Activated CD4-positive, CD25-positive, alpha-beta regulatory T cell (primary cell): ENCODE measurements at regions not wholly inside any gene's neighbourhood (a gene's known extent, or its start where the extent isn't known, plus 50 kb on each side); places are given as distances from the start of the nearest gene placed in this dataset.
"Not testable (repeated sequence)": the region's sequence is repeated elsewhere in the genome, so short reads cannot be mapped to it uniquely, and the experiment has no call there.

Experiments
- DNase-seq, 4 experiments: peaks; one replicate each; lab custom pipeline; 2025; lab: John Stamatoyannopoulos, UW

DNA sequence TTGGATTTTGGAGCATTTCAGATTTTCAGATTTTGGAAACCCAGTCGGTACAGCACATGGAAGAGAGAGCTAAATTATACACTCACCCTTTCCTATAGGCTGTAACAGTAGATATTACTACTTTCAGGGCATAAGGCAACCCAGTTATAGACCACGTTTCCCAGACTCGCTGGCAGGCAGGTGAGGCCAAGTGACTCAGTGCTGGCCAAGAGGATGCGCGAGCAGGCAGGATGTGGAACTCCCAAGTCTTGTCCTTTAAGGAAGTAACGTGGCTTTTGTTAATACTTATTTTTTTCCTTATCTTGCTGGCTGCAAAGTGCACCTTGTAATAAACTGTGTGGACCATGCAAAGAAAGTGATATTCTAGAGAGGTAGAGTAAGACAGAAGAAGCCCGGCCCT, 1160.1 kb downstream of the GATA3 start:
- no peak for DNase-seq

DNA sequence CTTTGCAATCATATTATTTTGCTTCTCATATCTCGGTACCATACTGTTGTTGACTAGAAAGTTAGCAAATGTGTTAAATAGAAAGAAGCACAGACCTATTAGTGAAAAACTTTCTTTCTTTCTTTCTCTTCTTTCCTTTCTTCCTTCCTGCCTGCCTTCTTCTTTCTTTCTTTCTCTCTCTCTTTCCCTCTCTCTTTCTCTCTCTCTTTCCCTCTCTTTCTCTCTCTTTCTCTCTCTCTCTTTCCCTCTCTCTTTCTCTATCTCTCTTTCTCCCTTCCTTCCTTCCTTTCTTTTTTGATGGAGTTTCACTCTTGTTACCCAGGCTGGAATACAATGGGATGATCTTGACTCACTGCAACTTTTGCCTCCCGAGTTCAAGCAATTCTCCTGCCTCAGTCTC, 1160.6 kb downstream of the GATA3 start:
- DNase-seq: no peak

DNA sequence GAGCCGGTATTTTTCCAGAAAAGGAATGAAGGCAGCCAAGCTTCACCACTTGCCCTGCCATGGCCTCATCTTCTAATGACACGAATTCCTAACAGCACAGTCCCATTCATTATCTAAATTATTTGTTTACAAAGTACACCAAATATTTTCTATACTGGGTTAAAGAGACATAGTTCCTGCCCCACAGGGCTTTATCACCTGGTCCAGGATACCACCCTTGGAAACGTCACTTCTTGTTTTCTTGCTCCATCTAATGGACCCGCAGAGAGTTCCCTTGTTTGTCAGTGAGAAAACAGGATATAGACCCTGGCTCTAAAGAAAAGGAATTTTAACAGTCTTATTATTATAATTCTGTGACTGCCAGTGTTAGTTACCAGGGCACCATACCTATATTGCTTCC, 1165.4 kb downstream of the GATA3 start:
- no peak for DNase-seq

DNA sequence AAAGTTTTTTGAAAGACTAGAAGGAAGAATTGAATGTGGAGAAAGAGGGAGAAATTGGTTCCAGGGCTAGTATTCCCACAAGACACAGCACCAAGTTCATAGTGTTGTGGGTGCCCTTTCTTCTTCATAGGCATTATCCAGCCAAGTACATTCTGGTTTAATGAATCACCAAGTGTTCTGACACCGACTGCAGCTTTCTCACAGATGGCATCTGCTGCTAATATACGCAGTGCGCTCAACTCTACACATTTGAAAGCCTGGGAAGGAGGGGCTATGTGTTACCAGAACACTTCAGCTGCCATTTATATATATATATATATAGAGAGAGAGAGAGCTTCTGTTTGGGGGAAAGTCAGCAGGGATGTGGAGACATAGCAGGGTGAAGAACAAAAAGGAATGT, 1168.4 kb downstream of the GATA3 start:
- DNase-seq: no peak

DNA sequence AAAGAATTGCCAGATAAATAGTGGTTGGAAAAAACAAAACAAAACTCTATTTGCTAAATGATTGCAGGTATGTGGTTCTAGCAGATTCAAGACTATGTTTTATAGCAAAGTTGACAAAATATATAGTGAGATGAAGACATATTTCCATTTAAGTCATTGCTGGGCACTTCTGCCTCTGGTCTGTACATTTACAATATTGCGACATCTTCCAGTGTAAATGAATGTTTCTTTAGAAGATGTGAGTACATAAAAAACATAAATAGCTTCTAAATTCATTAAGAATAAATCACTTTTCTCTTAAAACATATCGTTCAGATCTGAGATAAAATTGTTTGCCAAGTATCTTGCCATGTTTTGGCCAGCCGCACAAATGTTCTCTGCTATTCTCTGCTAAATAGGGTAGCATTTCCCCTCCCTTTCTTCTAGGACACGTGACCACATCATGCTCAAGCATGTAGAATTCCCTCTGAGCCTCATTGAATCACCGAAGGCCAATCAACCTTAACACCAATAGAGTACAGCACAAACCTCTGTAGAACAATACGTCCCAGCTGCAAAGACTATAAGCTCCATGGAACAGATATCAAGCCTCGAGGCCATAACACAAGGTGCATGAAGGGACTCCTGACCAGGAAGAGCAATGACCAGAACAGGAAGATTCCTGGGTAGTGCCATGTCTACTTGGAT, 1173.3 kb downstream of the GATA3 start:
- DNase-seq: no peak

DNA sequence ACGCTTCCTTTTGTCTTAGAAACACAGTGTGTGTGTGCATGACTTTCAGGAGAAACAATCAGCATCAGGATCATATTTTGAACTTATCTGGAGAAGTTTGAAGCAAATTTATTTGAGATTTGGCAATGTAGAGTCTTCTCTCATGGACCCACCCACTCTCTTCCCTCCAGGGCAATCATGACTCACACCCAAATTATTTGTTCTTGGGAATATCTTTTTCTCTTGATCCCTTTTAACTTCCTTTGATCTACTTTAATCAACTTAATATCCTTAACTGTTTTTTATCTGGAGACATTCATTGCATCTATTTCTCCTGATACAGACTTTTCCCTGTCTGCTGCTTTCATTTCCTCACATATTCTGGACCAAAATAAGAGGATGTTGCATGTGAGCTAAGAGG, 1174.3 kb downstream of the GATA3 start:
- no peak for DNase-seq

DNA sequence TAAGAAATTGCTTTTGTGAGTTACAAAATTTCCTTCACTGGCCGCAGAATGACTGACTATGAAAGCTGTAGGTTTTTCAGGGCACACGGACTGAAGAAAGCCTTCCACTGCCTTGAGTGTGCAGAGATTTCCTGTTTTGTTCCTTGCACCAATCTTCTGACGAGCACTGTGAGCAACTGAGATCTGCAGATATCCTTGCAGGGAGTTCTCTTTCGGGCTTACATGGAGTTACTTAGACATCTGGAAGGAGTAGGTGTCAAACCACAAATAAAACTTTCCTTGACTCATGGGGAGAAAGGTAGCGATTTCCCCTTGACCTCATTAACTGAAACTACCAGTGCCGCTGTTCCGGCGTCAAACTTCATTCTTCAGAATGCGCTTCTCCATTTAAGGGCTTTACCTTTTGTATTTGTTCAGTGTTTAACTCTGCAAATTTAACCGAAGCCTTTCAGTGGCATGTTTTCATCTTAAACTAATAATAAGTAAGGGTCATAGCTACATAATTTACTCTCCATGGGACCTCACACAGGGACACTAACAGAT, 1175.3 kb downstream of the GATA3 start:
- DNase-seq: no peak

DNA sequence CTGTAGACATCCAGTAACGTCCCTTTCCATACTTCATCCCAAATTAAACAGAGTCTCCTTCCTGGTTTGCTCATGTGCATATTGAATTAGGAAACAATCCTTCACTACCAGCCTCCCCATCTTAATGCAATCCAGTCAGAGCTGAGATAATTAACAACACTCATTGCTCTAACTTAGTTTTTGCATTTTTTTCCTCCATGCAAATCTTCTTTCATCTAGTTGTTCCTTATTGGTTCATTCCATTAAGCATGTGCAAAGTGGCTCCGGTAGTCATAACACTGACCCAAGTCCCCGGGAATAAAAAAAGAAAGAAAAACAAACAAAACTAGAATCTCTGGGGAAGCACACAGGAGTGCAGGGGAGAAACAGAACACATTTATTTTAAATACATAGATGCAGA, 1176.1 kb downstream of the GATA3 start:
- DNase-seq: no peak

DNA sequence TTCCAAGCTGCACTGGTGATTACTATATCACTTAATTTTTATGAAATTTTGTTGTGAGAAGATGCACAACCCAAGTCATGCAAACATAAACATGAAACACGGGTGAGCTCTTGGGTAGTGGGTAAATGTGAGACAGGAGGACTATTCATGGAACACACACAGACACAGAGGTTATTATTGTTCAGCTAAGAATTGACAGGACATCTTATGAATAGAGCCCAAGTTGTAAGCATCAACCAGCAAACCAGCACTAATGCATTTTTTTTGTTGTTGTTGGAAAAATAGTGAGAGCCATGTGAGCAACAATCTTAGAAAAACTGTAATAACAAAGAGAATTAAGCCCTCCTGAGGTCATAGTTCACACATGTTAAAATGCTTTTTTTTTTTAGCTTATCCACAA, 1179.7 kb downstream of the GATA3 start:
- DNase-seq: no peak

DNA sequence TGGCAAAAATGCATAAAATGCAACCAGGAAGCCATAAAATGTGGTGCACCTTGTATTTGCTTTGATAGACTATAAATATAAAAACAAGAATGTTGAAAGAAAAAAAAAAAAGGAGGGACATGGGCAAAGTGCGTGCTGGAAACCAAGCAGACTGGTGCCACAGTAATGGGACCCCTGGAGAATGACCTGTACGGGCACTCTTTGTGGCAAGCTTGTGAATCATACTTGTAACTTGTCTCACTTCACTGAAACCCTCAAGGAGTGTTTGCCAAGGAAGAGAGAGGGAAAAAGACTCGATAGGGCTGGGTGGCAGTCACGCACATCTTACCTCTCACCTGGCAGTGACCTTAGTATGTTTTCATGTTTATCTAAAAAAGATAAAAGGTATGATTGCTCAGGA, 1183.6 kb downstream of the GATA3 start:
- DNase-seq: no peak

DNA sequence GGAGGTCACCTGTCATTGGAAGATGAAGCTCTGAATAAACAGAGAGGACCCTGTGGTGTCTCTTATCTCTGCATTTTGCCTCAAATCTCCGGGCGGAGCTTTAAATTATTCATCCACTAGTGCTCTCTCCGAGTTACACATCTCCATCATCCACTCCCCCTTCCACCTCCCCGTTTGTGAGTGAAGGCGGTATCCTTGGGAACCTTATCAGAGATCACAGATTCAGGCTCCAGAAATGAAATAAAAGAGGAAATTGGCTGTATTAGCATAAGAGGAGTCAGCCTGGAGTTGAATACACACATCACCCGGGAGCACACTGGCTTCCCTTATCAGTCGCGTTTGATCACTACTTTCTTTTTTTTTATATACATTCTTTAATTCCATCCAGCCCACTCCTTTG, 1184.8 kb downstream of the GATA3 start:
- DNase-seq: no peak

DNA sequence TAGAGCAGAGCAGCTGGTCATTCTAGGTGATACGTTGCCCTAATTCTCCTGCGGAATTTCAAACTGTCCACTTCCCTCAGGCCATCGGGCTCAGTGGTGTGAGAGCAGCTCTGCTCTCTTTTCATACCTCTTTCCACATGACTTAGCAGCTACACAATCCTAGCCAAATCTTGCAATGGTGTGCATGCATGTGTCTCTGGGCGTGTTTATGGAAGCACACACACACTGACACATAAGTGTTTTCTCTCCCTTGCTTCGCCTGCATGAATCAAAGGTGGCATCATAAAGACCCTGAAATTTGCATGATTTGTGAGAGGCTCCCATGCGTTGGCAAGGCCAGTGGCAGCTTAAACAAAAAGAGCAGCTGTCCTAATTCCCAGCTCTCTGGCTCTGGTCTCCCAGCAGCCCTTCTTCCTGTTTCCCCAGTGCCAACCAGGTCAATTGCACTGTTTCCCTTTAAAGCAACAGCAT, 1189.5 kb downstream of the GATA3 start:
- DNase-seq: no peak

DNA sequence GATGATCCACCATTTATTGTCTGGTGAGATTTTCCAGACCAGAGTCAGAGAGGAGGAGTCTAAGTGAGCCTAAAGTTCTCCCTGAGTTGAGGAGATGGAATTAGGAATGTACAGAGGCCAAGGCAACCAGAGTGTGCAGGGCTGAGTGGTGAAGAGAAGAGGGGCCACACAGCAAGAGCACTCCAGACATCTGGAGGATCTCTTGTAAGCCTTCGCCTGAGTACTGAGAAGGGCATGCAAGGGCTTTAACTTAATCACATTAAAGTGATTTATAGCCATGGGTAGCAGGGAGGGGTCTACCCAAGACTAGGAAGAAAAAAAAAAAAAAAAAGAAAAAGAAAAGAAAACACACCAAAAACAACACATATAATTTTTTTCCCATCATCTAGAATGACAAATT, 1190.4 kb downstream of the GATA3 start:
- DNase-seq: no peak

DNA sequence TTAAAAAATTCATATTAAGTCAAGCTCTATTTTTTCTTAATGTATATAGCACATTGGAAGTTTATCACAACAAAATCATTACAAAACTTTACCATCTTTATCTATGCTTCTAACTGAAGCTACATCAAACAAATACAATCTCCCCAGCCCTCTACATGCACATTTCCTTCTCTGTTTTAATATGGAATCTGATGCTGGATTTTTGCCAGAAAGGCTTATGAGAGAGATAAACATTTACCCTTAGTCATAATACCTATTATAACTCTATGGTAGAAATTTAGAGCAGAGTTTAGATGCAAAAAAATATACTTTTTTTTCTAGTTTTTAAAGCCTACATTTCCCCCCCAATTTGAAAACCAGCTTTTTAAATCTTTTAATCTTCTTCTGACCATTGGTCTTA, 1198.6 kb downstream of the GATA3 start:
- DNase-seq: no peak

DNA sequence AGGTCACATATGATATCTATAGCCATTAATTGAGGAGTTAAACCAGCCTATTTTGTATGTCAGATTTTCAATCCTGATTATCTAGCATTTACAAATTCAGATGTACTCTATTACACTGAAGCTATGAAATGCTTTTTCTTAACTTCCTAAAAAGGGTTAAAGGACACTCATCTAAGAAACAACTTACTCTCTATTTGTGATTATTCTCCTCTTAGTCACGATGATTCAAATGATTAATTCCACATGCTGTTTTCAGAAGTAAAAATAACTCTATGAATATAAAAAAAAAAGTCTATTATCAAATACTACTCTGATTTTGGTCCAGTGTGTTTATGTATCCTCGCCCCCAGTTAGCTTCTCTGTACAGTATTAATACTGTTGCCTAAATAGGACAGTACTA, 1199.9 kb downstream of the GATA3 start:
- DNase-seq: no peak

DNA sequence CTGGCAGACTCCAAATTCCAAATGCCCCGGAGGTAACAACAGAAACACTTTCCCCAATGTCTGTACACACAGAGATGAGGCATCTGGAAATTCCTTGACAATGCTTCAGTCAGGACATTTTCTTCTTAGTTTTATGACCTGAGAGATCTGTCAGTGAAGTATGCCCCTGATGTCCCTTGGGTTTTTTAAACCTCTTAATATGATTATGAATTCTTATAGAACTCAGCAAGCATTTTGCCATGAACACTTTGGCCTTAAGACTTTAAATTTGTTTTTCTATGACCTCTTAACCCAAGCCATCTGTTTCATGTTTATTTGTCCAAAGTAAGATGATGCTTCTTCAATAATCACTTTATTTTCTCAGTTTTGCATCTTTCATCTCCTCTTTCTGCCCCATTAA, 1206.2 kb downstream of the GATA3 start:
- DNase-seq: no peak

DNA sequence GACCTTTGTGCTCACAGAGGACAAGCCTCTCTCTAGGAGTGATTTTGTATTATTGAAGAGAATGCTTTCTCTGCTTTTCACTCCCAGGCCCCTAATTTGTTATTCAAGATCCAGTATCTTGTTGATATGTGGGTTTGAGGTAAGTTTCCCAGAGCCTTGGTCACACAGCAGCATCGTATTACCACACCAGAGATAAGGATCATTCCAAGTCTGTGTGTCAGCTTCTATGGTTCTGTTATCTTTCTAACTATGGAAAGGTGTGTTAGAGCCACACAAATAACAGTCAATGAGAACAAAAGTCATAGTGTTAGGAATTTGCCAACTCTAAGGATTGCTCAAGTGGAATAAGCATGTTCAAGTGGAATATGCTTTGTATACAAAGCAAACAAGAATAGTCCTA, 1208.3 kb downstream of the GATA3 start:
- DNase-seq: no peak

DNA sequence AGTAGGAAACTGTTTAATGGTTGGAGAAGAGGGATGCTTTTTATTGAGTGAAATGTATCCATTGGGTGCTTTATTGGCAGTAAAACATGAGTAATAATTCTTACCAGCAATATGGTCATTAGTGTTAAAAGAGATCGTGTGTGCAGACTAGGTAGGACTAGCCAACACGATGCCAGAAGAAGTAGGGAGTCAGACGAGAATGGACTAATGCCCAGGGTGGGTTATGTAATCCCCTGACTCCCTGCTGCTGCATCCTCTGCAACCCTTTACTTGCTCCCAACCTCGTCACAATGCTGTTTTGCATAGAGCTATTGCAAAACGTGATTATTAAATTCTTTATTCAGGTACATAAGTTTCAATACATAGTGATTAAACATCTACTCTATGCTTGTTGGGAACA, 1213.7 kb downstream of the GATA3 start:
- DNase-seq: no peak

DNA sequence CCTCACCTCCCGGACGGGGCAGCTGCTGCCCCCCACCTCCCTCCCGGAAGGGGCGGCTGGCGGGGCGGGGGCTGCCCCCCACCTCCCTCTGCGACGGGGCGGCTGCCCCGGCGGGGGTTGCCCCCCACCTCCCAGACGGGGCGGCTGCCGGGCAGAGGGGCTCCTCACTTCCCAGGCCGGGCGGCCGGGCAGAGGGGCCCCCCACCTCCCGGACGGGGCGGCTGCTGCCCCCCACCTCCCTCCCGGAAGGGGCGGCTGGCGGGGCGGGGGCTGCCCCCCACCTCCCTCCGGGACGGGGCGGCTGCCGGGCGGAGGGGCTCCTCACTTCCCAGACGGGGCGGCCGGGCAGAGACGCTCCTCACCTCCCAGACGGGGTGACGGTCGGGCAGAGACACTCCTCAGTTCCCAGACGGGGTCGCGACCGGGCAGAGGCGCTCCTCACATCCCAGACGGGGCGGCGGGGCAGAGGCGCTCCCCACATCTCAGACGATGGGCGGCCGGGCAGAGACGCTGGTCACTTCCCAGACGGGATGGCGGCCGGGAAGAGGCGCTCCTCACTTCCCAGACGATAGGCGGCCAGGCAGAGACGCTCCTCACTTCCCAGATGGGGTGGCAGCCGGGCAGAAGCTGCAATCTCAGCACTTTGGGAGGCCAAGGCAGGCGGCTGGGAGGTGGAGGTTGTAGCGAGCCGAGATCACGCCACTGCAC, 1218.8 kb downstream of the GATA3 start:
- not testable (repeated sequence) for DNase-seq

DNA sequence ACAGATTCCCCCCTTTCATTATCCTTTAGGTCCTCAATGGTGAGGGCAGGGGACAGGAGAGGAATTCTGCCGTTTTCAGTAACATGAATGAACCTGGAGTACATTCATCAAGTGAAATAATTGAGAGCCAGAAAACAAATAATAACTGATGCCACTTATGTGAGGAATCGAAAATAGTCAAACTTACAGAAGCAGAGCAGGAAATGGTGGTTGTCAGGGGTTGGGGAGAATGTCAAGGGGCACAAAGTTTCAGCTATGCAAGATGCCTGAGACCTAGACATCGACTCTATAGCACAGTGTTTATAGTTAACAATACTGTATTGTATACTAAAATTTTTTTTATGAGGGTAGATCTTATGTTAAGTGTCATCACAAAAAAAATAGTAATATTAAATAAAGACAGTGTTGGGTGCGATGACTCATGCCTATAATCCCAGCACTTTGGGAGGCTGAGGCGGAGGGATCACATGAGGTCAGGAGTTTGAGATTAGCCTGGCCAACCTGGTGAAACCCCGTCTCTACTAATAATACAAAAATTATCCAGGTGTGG, 1219.8 kb downstream of the GATA3 start:
- DNase-seq: no peak

DNA sequence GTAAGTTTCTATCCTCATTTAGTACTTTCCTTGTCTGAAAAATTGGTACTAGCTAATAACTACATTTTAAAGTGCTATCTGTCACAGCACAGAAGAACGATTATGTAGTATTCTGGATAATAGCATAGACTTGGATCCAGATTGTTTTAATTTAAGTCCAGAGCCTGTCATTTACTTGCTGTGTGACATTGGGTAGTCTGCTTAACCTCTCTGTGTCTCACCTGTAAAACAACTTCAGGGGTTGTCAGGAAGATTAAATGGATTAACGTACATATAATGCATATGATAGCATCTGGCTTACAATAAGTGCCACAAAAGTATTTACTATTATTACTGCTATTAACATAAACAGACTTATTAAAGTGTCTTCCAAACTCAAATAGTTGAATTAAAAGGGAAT, 1221.4 kb downstream of the GATA3 start:
- DNase-seq: no peak

DNA sequence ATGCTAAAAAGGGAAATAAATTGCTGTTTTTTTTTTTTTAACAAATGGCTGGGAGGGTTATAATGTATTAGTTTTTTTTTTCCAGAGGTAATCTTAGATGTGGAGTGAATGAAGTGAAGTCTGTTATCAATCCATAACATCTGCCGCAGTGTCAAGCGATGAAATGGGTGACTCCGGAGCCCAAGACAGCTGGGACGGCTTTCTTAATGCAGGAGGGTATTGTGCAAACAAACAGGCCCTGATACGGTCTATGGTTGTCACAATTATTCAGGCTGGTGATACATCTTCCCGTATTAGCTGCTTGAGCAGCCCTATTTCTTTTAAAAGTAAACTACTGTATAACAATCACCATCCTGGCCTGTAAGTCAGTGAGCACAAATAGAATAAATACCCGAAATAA, 1231.2 kb downstream of the GATA3 start:
- DNase-seq: no peak

DNA sequence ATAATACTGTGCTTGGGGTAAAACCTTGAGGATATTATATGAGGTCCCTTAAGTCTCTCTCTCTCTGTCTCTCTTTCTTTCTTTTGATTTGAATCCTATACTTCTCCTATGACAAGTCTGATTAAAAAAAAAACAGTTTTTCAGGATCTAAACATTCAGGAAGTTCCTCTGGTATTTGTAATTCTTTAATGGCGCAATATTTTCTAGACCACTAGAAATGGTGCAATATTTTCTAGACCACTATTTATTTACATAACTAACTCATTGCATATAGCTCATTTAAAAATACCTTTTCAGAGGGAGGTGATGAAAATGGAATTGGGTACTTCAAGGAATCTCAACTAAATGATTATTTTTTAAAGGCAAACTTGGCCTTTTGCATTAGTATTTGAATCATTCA, 1235.3 kb downstream of the GATA3 start:
- DNase-seq: no peak
